ENCODE measurements at regions not wholly inside any gene's neighbourhood (a gene's known extent, or its start where the extent isn't known, plus 50 kb on each side); places are given as distances from the start of the nearest gene placed in this dataset.
"Not testable (repeated sequence)": the region's sequence is repeated elsewhere in the genome, so short reads cannot be mapped to it uniquely, and the experiment has no call there.

- DNase-seq (ENCODE audit: low read depth in 2 of 2) = not testable (repeated sequence)
Measured at GRCh38 chr2:114132050-114132449, 242.2 kb downstream of the ACTR3 start.

GRCh38 chr2:114134146-114134545 is 244.3 kb downstream of the ACTR3 start:
- no peak for DNase-seq (ENCODE audit: low read depth in 2 of 2)

- no peak for DNase-seq (ENCODE audit: low read depth in 2 of 2)
Measured at GRCh38 chr2:114139542-114139941, 249.7 kb downstream of the ACTR3 start.

DNA sequence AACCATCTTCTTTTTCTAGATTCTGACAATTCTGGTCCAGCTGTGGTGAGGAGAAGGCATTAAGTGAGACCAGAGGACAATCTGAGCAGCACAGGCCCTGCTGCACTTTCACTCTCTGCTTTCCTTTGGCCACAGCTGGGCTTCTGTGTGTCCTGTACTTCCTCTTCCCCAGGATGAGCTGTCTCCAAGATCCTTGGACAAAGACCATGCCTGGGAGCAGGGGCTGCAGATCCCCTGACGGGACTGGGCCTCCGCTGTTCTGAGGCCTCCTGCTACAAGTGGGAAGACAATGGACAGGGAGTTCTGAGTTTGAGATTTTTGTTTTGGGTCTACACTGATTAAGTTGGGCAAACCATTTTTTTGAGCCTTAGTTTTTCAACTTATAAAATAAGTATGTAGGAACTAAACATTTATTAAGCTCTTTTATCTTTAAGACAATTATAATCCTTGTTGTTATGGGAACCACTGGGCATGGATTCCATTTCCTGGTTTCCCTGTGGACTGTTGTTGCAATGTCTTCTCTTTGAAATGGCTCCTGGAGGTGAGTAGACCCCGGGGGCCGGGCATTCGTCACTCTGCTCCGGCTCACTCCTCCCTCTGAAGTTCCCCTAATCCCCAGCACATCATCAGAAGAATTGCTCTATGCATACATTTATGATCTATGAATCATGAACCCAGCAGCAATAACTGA is 266.6 kb downstream of the ACTR3 start:
- no peak for DNase-seq (ENCODE audit: low read depth in 2 of 2)

- no peak for DNase-seq (ENCODE audit: low read depth in 2 of 2)
Measured at GRCh38 chr2:114157057-114157385, 267.1 kb downstream of the ACTR3 start.

- DNase-seq (ENCODE audit: low read depth in 2 of 2) = no peak
Measured at GRCh38 chr2:114160263-114160981, 270.5 kb downstream of the ACTR3 start.

GRCh38 chr2:114161371-114161770 is 271.5 kb downstream of the ACTR3 start:
- no peak for DNase-seq (ENCODE audit: low read depth in 2 of 2)

- no peak for DNase-seq (ENCODE audit: low read depth in 2 of 2)
Measured at GRCh38 chr2:114167799-114168198, 274.6 kb upstream of the DPP10 start.

- DNase-seq (ENCODE audit: low read depth in 2 of 2) = no peak
Measured at GRCh38 chr2:114170070-114170469, 272.4 kb upstream of the DPP10 start.

GRCh38 chr2:114175507-114175906 is 266.9 kb upstream of the DPP10 start:
- no peak for DNase-seq (ENCODE audit: low read depth in 2 of 2)

GRCh38 chr2:114185501-114185900 is 256.9 kb upstream of the DPP10 start:
- DNase-seq (ENCODE audit: low read depth in 2 of 2) = no peak

DNA sequence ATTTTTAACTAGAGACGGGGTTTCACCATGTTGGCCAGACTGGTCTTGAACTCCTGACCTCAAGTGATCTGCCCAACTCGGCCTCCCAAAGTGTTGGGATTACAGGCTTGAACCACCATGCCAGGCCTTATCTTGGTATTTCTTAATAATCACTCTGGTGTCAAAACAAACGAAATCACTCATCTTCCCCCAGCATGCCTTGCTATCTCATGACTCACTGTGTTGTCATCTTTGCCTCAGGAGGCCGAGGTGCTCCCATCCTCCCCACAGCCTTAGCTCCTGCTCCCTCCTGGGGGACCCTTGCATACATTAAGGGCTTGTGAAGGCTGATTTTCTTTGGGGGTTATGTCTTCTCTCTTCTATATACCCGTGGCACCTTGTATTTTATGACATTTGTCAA is 250.1 kb upstream of the DPP10 start:
- no peak for DNase-seq (ENCODE audit: low read depth in 2 of 2)

GRCh38 chr2:114201781-114202180 is 240.7 kb upstream of the DPP10 start:
- no peak for DNase-seq (ENCODE audit: low read depth in 2 of 2)

DNA sequence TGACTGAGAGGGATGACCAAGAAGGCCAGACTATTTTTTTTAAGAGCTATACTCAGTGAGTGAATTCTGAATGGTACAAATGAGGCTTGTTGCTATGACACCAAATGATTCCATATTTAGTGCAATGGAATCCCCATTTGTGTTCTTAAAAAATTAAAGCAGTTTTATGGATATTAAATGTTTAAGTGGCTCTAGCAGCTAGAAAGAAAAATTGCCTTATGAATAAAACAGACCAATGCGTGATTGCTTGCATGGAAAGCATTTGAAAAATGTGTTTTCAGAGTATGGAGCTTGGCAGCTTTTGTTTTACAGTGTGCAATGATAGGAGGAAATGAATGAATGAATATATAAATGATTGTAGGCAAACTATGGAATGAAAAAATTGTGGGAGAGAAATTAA is 238.8 kb upstream of the DPP10 start:
- no peak for DNase-seq (ENCODE audit: low read depth in 2 of 2)

DNA sequence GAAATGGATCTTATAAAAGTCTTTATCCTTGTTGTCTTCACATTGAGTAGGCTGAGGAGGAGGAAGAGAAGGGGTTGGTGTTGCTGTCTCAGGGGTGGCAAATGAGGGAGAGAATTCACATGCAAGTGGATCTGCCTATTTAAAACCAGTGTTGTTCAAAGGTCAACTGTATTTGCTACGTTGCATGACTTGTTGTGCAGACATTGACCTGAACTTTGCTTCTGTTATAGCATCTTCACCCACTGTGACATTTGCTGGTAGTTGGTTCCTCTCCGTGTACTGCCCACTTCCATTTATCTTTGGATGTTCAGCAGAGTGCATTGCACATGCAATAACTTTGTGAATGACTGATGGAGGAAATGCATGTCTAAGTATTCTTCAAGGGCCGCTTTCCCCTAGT is 228.6 kb upstream of the DPP10 start:
- no peak for DNase-seq (ENCODE audit: low read depth in 2 of 2)

DNA sequence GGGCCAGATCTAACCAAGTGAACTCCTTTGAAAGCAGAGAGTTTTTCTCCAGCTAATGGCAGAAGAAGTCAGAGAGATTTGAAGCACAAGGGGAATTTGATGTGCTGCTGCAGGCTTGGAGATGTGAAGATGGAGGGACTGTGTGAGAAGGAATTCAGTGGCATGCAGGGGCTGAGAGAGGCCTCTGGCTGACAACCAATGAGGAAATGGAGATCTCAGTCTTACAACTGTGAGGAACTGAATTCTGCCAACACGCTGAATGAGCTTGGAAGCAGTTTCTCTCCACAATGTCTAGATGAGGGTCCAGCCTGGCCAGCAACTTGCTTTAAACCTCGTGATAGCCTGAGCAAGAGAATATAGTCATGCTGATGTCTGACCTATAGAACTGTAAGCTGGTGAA is 224.1 kb upstream of the DPP10 start:
- DNase-seq (ENCODE audit: low read depth in 2 of 2) = no peak

DNA sequence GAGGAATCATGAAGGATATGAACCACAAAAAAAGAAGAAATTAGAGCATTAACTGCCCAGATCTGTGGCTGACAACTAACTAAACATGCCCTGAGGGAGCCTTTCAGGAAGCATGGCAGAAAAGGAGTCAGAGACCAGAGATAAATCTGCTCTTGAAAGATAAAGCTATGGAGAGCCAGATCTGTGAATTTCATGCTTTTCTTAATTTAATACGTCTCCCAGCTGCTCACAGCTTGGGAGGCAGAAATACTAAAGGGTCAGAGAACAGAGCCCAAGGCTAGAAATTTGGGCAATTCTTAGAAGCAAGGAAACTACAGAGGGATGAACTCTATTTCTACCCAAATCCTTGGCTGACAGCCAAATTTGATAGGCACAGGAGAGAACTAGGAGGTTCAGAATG is 223.0 kb upstream of the DPP10 start:
- DNase-seq (ENCODE audit: low read depth in 2 of 2) = no peak

DNA sequence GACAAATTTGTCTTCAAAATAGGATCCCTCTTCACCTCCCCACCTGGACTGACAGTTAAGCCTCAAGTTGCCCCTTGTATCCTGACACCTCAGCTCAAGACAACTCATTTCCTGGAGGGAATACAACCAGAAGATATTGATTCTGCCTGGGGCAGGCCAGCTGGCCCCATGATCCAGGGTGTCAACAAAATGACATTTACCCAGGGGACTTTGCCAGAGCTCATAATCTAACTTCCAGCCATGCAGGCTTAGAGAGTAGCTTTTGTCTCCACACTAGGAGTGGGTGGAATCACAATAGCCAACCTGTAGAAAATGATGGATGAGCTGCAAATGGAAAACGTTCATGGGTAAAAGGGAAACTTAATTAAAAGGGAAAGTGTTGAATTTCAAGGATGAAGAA is 220.1 kb upstream of the DPP10 start:
- DNase-seq (ENCODE audit: low read depth in 2 of 2) = no peak

DNA sequence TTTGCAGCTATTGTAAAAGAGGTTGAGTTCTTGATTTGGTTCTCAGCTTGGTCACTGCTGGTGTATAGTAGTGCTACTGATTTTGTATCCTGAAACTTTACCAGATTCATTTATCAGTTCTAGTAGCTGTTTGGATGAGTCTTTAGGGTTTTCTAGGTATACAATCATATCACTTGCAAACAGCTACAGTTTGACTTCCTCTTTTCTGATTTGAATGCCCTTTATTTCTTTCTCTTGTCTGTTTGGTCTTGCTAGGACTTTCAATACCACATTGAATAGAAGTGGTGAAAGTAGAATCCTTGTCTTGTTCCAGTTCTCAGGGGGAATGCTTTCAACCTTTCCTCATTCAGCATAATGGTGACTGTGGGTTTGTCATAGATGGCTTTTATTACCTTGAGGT is 210.5 kb upstream of the DPP10 start:
- no peak for DNase-seq (ENCODE audit: low read depth in 2 of 2)

DNA sequence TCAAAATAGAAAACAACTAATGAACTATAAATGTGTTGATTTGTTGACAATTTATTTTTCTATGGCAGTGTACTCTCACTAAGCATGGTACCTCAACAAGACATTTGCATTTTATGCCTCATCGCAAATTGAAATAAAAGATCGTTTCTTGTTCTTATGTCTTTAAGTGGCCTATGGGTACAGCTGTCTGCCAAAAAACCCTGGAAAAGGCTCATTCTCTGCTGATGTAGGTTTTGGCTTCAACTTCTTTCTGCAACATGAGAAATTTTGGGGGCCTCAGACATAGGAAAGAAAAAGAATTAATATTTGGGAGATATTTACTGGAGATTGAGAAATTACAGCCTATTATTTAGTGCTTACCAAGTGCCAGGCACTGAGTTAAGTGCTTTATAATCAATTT is 205.1 kb upstream of the DPP10 start:
- no peak for DNase-seq (ENCODE audit: low read depth in 2 of 2)

- DNase-seq (ENCODE audit: low read depth in 2 of 2) = no peak
Measured at GRCh38 chr2:114238910-114239559, 203.4 kb upstream of the DPP10 start.

DNA sequence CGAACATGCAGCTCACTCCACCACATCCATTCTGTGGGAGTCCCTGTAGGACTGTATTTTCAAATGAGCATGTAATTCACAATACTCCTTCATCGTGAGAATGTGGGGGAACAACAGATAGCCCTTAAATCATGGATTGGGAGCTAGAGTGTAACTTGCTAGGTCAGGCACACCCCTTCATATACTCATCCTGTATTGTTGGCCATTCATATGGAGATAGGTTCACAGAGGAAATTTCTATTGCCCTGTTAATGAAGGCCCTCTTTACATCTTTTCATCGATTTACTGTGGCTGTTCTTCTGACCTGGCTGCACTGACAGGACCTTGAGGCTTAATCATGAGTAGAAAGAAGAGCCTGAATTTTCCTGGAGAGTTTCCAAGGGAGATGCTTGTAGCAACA is 193.8 kb upstream of the DPP10 start:
- DNase-seq (ENCODE audit: low read depth in 2 of 2) = no peak

DNA sequence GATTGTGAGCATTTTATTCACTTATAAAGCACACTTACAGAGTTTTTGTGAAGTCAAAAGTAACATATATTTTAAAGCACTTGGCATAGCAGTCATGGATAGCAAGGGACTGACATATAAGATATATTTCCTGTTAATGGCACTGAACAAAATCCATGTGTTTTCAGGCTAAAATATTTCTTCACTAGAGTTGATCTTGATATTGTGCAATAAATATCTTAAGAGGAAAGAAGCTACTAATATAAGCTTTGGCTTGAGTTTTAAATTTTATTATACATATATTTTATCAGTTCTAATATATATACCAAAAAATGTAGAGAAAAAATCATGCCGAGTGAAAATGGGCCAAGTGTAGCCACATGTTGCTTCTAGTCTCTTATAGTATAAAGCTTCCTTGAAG is 189.7 kb upstream of the DPP10 start:
- DNase-seq (ENCODE audit: low read depth in 2 of 2) = no peak

Data from dermis microvascular lymphatic vessel endothelial cell (primary cell).